Motor neuron (in vitro differentiated cells): ENCODE measurements at regions not wholly inside any gene's neighbourhood (a gene's known extent, or its start where the extent isn't known, plus 50 kb on each side); places are given as distances from the start of the nearest gene placed in this dataset.
A peak's percentile ranks its signal among the peaks of the same experiment; 100 is the strongest.
"Not testable (repeated sequence)": the region's sequence is repeated elsewhere in the genome, so short reads cannot be mapped to it uniquely, and the experiment has no call there.

ENCODE experiments used
- ATAC-seq, 8 experiments: fragments of 200-7000 bp; cut with Tn5 transposase; replicated peaks in 6 of 8; 2 replicates each; pipeline ENCODE4 v1.8.0; 2021; ENCODE audit warnings: mild to moderate bottlenecking in 8 of 8, moderate library complexity in 8 of 8
- H3K27ac ChIP-seq, 2 donors: fragments of 250-450 bp; sonication (Bioruptor Pico); 2 replicates each; pipeline ENCODE4 v1.9.0; 2021; ENCODE audit warnings: antibody characterized with exemption in 2 of 2, mild to moderate bottlenecking in 2 of 2, moderate library complexity in 1 of 2
- H3K4me1 ChIP-seq, 2 donors: fragments of 250-450 bp; sonication (Bioruptor Pico); replicated peaks in 1 of 2; 2 replicates each; pipeline ENCODE4 v1.6.1; 2021; ENCODE audit warnings: antibody characterized with exemption in 2 of 2, mild to moderate bottlenecking in 2 of 2, moderate library complexity in 1 of 2
- H3K4me3 ChIP-seq, 5 donors: fragments of 250-450 bp; sonication (Bioruptor Pico); 2 replicates each; pipeline ENCODE4 v1.9.0; 2021; ENCODE audit warnings: antibody characterized with exemption in 5 of 5, mild to moderate bottlenecking in 5 of 5, moderate library complexity in 4 of 5
- WGBS, 10 experiments: fragments of 450-650 bp; shearing (Covaris generic); methylation state at CpG; one replicate each; pipeline ENCODE4 v1.0.0; 2022; 5-methylcytosine and 5-hydroxymethylcytosine counted together
- in situ Hi-C, 9 experiments: fragments of 400-800 bp; cut with MboI; loops; one replicate each; pipeline ENCODE4 v1.15.0; 2021; ENCODE audit warnings: low sequenced_read_pairs in 9 of 9, low pct_unique_long_range_greater_than_20kb in 2 of 9; ENCODE audit not compliant: unreplicated experiment in 9 of 9

- Histone ChIP-seq H3K4me1 (no peaks in the 10 kb centered on the region), H3K27ac (no peak overlapping the region), H3K4me3 (no peak overlapping the region)
- in situ Hi-C loops = no loop called here
- ATAC-seq = no peak
- WGBS, 10 experiments = 11 to 69% (median 39%) methylated on average over 2 to 22 of the region's 24 CpGs; no CpG with 5 or more reads in 6 of the 10 experiments
These were observed 318.4 kb downstream of the FAM72C start for GRCh38 chr1:143653429-143653802.

- 0 to 72% (median 43%) methylated on average over 1 to 33 of the region's 36 CpGs; no CpG with 5 or more reads in 3 of the 10 experiments for WGBS, 10 experiments
These were observed 318.9 kb downstream of the FAM72C start for GRCh38 chr1:143652744-143653428.

DNA sequence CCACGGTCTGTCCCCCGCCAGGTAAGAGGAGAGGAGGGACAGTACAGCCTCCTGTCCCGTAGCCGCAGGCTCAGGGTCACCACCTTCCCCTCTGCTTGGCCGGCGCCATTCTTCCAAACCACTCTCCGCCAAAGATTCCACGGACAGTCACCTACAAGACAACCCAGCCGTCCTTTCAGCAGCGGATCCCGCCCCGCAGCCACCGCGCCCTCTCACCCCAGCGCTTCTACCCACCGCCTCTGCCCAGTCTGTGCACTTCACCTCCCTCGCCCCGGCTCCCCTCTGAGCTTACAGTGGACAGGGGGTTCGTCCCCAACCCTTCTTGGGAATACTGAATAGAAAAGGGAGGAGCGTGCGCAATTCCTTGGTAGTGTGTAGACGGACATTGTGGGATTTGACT is 319.6 kb downstream of the FAM72C start:
- WGBS, 10 experiments = 0 to 77% (median 33%) methylated on average over 3 to 10 of the region's 22 CpGs; no CpG with 5 or more reads in 4 of the 10 experiments
- no peak overlapping the region for H3K4me3 ChIP-seq
- ATAC-seq = no peak
- no peaks in the 10 kb centered on the region for H3K4me1 ChIP-seq
- in situ Hi-C loops = no loop called here
- no peak overlapping the region for H3K27ac ChIP-seq

More at GRCh38 chr1:143652744-143653428, 318.9 kb downstream of the FAM72C start:
- ATAC-seq = no peak
- no peak overlapping the region for H3K27ac ChIP-seq
- H3K4me1 ChIP-seq = no peaks in the 10 kb centered on the region
- no peak overlapping the region for H3K4me3 ChIP-seq
- in situ Hi-C loops = no loop called here

DNA sequence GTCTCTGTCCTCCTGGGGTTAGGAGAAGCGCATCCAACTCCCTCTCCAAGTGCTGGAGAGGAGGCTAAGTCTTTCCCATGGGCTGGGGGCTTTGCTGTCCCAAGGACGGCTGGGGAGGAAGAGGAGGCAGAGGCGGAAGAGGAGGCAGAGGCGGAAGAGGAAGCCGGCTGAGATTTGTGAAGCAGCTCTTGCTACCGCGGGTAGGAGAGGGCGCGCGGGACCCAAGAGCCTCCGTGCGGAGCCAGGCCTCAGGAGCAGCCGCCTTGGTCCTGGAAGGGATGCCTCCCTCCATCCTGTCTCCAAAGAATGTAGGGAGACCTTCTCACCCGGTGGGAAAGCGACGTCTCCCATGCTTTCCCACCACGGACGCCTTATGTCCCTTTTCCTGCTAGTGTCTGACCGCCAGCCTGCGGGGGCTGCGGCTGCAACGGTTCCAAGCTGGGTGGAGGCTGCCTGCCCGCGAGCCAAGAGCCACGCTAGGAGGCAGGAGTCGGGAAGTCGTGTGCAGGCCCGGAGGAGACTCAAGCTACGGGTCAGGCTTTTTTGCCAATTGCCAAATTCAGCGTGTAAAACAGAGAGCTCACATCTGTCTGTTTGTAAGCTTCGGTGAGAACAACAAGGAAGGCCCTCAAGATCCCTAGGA is 320.3 kb downstream of the FAM72C start:
- 0 to 100% (median 20%) methylated on average over 1 to 22 of the region's 31 CpGs; no CpG with 5 or more reads in 3 of the 10 experiments for WGBS, 10 experiments
- H3K4me3 ChIP-seq = no peak overlapping the region
- in situ Hi-C loops = no loop called here
- no peak overlapping the region for H3K27ac ChIP-seq
- no peak for ATAC-seq
- H3K4me1 ChIP-seq = no peaks in the 10 kb centered on the region

GRCh38 chr1:143644035-143644434 is 327.8 kb downstream of the FAM72C start:
- WGBS, 10 experiments = 0 to 80% (median 38%) methylated on average over 1 of the region's 1 CpG; no CpG with 5 or more reads in 6 of the 10 experiments
- H3K27ac ChIP-seq, H3K4me3 ChIP-seq, H3K4me1 ChIP-seq, in situ Hi-C loops, ATAC-seq: not testable (repeated sequence)

- H3K4me3 ChIP-seq = no peak overlapping the region
- WGBS, 10 experiments = 0 to 71% (median 35%) methylated on average over 1 to 53 of the region's 56 CpGs; no CpG with 5 or more reads in 2 of the 10 experiments
- ATAC-seq = peak in 1 of 8 experiments; percentile 58
- H3K27ac ChIP-seq = no peak overlapping the region
- in situ Hi-C loops = no loop called here
- no peaks in the 10 kb centered on the region for H3K4me1 ChIP-seq
These were observed 328.5 kb downstream of the FAM72C start for GRCh38 chr1:143643148-143643885.

DNA sequence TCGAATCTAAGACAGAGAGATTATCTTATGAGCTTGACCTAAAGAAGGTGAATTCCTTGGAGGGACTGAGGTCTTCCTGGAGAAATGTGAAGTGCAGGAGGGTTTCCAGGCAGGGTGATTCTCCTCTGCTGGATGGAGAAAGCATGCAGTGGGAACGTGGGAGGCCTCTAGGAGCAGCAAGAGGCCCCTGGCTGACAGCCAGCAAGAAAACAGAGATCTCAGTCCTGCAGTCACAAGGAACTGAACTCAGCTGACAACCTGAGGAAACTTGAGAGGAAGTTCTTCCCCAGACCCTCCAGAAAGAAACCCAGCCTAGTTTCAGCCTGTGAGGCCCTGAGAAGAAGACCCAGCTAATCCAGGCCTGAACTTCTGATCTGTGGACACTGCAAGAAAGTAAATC is 345.9 kb downstream of the FAM72C start:
- Histone ChIP-seq H3K4me1 (no peaks in the 10 kb centered on the region), H3K27ac (no peak overlapping the region), H3K4me3 (no peak overlapping the region)
- in situ Hi-C loops = no loop called here
- no peak for ATAC-seq
- 0 to 28% (median 0%) methylated on average over 1 to 2 of the region's 2 CpGs; no CpG with 5 or more reads in 4 of the 10 experiments for WGBS, 10 experiments

- in situ Hi-C loops = no loop called here
- WGBS, 10 experiments = 46 to 72% (median 67%) methylated on average over 5 to 10 of the region's 12 CpGs; no CpG with 5 or more reads in 7 of the 10 experiments
- H3K27ac ChIP-seq = no peak overlapping the region
- no peak overlapping the region for H3K4me3 ChIP-seq
- no peaks in the 10 kb centered on the region for H3K4me1 ChIP-seq
- ATAC-seq = no peak
These were observed 351.9 kb downstream of the FAM72C start for GRCh38 chr1:143619851-143620250.

DNA sequence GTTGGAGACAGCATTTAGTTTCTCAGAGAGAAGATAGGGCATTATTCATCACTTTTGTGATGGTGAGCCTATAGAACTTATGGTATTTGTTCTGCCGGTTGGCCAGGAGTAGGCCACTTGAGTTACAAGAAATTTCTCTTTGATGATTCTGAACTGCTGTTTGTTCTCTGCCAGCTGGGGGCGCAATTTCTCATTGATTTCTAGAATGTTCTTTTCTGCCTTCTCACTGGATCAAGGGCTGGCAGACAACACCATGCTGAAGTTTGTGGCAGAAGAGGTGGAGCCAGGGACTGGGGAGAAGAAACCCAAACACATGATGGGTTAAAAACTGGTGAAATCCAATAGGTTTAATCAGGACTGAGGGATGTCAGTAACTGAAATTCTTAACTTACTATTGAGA is 360.6 kb downstream of the FAM72C start:
- no peaks in the 10 kb centered on the region for H3K4me1 ChIP-seq
- no peak for ATAC-seq
- in situ Hi-C loops = no loop called here
- no peak overlapping the region for H3K4me3 ChIP-seq
- H3K27ac ChIP-seq = no peak overlapping the region
- 0 to 100% (median 50%) methylated on average over 1 to 2 of the region's 2 CpGs; no CpG with 5 or more reads in 1 of the 10 experiments for WGBS, 10 experiments

GRCh38 chr1:143610196-143610595 is 361.6 kb downstream of the FAM72C start:
- Histone ChIP-seq H3K4me1 (no peaks in the 10 kb centered on the region), H3K4me3 (no peak overlapping the region), H3K27ac (no peak overlapping the region)
- in situ Hi-C loops = no loop called here
- WGBS, 10 experiments = 39 to 78% (median 68%) methylated on average over 1 to 11 of the region's 11 CpGs; no CpG with 5 or more reads in 2 of the 10 experiments
- ATAC-seq = no peak

- in situ Hi-C loops = no loop called here
- Histone ChIP-seq H3K4me1 (no peaks in the 10 kb centered on the region), H3K27ac (no peak overlapping the region), H3K4me3 (no peak overlapping the region)
- ATAC-seq = no peak
These were observed 366.9 kb downstream of the FAM72C start for GRCh38 chr1:143604887-143605286.

DNA sequence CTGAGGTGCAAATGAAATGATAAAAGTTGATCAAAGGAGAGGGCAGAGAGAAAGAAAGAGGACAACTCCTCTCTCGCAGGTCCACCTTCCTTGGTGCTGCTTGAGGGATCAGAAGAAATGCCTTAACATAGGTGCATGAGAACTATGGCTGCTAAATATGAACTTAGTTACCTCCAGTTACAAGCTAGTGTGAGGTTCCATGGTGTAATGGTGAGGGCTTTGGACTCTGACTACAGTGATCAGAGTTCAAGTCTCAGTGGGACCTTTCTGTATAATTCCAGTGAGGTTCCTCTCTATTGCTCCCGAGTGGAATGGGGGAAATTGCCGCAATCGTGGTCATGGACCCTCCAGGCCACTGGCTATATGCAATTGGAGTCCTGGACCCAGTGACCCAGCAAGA is 387.3 kb downstream of the FAM72C start:
- Histone ChIP-seq H3K4me3 (no peak overlapping the region), H3K4me1 (no peaks in the 10 kb centered on the region), H3K27ac (no peak overlapping the region)
- in situ Hi-C loops = loop anchor here in 2 of 9 experiments (25.0 kb wide), 1 partner anchor 103 kb away; no protein-coding TSS in a partner anchor
- no peak for ATAC-seq
- WGBS, 10 experiments = 0 to 76% (median 46%) methylated on average over 1 to 4 of the region's 4 CpGs; no CpG with 5 or more reads in 4 of the 10 experiments

DNA sequence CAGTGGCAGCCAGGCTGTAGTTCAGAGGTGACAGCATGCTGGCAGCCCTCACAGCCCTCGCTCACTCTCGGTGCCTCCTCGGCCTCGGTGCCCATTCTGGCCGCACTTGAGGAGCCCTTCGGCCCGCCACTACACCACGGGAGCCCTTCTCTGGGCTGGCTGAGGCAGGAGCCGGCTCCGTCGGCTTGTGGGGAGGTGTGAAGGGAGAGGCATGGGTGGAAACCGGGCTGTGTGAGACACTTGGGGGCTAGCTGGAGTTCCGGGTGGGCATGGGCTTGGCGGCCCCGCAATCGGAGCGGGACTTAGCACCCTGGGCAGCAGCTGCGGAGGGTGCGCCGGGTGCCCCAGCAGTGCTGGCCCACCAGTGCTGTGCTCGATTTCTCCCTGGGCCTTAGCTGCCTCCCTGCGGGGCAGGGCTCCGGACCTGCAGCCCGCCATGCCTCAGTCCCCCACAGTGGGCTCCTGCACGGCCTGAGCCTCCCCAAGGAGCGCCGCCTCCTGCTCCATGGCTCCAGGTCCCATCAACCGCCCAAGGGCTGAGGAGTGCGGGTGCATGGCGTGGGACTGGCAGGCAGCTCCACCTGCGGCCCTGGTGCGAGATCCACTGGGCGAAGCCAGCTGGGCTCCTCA is 396.8 kb downstream of the FAM72C start:
- Histone ChIP-seq H3K4me3 (no peak overlapping the region), H3K27ac (no peak overlapping the region), H3K4me1 (no peaks in the 10 kb centered on the region)
- ATAC-seq = no peak
- WGBS, 10 experiments = 0 to 90% (median 58%) methylated on average over 1 to 21 of the region's 33 CpGs; no CpG with 5 or more reads in 4 of the 10 experiments
- in situ Hi-C loops = loop anchor here in 2 of 9 experiments (25.0 kb wide), 1 partner anchor 112 kb away; no protein-coding TSS in a partner anchor
